HG03045 (cell line): ENCODE measurements at regions not wholly inside any gene's neighbourhood (a gene's known extent, or its start where the extent isn't known, plus 50 kb on each side); places are given as distances from the start of the nearest gene placed in this dataset.
"Not testable (repeated sequence)": the region's sequence is repeated elsewhere in the genome, so short reads cannot be mapped to it uniquely, and the experiment has no call there.

Experiments used
- ATAC-seq: cut with Tn5 transposase; IDR thresholded peaks from one replicate; pipeline ENCODE4 v1.9.1; 2021; ENCODE audit warnings: mild to moderate bottlenecking, moderate library complexity; ENCODE audit not compliant: unreplicated experiment

DNA sequence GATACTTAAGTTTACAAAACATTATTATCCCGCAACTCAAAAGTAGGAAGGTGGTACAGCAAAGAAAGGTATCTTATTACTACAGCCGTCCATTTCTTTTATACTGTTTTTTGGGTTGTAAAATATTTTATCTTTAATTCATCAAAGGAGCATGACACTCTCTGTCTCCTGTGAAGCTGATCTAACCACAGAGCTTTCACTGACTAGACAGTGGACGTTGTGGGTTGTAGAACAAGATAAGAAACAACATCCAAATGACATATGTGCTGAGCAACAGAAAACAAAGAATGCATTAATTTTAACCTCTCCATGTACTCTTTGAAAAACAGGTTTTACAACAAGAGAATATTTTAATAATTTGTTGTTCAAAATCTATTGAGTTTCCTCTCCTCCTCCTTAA is 195.9 kb upstream of the FBXO33 start:
- no peak for ATAC-seq

DNA sequence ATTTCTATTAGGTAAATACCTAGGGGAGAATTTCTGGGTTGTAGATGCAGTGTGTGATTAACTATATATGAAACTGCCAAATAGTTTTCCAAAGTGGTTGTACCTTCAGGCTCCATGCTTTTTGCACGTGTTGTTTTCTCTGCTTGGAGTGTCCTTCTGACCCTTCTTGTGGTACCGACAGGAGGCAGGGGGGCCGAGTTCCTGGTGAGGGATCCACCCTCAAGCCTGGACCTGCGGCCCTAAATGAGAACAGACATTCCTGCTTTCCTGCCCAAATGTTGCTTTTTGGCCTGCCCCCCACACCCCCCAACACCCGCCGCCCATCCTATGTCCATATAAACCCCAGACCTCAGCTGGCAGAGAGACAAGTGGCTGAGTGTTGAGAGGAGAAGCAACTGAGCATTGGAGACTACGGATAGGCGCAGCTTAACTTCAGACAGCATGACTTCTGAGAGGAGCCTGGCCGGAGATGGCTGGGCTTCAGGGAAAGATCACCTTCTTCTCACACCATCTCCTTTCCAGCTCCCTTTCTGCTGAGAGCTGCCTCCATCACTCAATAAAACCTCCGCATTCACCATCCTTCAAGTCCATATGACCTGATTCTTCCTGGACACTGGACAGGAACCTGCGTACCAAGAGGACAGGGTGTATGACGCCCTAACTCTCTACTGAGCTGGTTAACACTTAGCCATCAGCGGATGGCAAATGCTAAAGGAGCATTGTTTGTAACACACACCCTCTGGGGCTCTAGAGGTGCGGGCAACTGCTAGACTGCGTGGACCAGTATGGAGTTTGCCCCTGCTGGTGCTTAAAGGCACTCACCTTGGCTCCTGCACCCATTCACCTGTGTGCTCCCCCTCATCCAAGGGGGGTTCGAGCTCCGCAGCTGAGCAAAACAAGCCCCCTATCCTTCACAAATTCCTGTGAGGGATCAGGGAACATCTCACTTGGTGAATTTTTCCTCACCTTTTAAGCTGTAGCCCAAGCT is 194.7 kb upstream of the FBXO33 start:
- no peak for ATAC-seq

DNA sequence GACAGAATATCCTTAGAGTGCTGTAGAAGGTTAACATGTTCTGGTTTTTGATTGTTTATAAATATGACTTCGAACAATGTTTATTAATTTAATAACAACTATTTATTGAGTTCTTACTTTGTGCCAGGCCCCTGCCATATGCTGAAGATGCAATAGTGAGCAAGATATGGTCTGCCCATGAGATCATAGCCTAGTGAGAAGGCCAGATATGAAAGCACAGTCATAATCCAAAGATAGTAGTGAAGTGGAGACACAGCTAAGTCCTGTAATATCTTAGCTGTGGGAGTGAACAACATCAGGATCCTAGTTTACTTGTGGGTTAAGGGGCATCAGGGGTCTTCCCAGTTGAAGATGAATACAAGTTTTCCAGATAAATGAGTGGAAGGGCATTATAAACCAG is 189.4 kb upstream of the FBXO33 start:
- no peak for ATAC-seq

DNA sequence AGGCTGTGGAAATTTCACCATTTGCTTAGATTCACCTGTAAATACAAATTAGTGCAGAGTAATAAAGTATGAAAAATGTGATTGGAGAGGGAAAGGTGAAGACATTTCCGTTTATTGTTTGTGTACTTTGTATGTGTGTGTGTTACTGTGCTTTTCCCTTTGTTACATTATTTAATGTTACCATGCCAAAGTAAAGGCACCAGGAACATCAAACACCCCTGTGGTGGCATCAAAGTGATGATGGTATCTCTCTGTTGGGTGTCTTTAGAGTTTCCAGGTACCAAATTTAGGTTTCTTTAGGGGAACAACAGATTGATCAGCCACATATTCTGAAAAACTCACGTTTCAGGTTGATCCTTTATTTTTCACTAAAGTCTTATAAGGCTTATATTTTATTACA is 189.0 kb upstream of the FBXO33 start:
- no peak for ATAC-seq

DNA sequence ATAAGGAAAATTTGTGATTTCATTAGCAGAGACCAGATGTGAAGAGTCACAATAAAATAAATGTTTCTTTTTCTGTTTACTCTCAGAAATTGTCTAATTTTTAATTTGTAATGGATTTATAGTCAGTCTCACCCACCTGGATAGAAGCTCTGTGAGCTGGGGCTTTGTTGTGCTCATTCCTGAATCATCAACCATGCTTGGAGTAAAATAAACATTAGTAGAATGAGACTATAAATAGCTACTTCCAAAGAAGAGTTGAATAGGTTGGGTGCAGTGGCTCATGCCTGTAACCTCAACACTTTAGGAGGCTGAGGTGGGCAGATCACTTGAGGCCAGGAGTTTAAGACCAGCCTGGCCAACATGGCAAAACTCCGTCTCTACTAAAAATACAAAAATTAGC is 185.3 kb upstream of the FBXO33 start:
- ATAC-seq, result no peak

DNA sequence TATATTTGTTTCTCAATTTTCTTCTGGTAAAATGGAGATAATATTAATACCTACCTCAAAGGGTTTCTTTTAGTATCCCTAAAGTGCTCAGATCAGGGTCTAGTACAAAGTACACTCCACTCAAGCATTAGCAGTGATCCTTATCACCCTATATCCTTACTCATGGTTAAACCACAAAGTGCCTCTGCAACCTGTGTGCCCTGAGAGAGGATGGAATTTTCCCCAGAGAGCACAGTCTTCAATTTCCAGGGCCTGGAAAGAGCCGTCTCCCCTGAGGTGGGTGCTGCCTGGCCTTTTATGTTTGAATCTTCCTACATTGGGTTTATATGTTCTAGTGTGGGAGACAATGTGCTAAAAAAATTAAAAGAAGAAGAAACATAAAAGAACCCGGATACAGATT is 183.1 kb upstream of the FBXO33 start:
- no peak for ATAC-seq

DNA sequence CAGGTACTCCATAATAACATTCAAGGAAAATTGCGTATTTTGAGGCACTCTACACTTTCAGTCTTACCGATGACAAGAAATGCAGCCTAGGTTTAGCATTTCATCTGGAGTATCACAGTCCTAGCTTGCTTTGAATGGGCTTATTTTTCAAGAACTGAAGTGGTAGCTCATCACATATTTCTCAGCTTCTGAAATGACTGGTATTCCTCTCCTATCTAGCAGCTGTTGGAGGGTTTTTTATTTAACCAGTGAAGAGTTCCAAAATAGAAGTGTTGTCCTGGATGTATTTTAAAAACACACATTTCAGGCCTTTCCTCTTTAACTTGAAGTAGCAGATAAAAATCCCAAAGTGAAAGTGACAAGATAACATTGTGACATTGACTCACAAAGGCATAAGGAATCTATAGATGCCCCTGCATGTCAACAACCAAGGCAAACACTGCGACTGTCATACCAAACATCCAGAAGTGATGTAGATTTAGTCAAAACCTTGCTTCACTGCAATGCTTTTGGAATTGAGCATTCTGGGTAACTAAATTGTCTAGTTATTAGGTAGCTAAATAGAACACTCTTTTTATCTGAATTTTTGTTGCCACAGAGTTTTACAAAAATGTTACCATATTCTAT is 182.2 kb upstream of the FBXO33 start:
- ATAC-seq, result no peak

DNA sequence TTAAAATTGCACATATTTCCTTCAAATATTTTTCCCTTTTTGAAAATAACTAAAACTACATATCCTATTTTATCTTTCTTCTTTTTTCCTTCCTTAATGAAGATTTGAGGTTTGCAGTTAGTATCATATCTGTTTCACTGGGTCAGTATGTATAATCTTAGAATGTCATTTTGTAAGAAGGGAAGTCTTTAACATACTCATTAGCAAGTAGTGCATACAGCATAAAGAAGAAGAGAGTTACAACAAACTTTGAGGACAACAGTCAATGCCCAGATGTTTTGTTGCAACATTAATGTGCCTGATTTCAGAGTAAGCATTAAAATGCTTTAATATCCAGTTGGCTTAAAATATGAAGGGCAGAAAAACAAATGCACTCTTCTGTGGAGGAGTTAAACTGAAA is 176.9 kb upstream of the FBXO33 start:
- ATAC-seq, result no peak

DNA sequence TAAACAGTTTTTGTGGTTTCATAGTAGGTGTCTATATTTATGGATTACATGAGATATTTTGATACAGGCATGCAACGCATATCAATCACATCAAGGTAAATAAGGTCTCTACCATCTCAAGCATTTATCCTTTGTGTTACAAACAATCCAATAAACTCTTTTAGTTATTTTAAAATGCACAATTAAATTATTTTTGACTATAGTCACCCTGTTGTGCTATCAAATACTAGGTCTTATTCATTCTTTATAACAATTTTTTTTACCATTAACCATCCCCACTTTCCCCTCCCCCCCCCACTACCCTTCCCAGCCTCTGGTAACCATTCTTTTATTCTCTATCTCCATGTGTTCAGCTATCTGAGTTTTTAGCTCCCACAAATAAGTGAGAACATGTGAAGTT is 175.7 kb upstream of the FBXO33 start:
- no peak for ATAC-seq

DNA sequence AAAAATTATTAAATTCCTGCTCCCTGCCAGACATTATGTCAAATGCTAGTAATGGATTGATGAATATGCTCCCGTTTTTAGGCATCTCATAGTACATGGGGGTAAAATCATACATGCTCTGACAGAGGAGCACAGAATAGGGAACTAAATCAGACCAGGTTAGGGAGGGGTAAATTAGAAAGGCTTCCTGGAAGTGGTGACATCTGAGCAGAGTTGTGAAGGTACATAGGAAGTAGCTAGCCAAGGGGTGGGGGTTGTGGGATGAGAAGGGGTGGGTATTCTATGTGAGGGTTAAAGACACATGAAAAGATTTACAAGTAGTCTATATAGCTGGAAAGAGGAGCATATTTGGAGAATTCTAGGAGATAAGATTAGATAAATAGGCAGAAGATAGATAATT is 171.7 kb upstream of the FBXO33 start:
- no peak for ATAC-seq

DNA sequence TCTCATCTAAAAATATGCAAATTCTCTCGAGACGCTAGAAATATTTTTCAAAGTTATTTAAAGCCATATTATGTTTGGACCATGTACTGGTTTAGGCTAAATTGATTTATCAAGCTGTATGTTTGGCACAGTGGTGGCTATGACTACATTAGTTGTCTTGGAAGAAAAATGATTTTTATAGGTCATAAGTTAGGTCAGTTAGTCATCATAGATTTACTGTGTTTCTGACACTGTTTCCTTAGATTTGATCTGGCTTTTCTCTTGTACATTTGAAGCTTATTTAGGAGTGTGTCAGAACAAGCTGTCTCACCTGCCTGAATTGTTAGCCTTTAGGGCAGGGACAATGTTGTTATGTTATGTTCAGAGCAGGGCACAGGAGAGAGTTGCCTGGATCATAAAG is 161.1 kb upstream of the FBXO33 start:
- ATAC-seq, result no peak

DNA sequence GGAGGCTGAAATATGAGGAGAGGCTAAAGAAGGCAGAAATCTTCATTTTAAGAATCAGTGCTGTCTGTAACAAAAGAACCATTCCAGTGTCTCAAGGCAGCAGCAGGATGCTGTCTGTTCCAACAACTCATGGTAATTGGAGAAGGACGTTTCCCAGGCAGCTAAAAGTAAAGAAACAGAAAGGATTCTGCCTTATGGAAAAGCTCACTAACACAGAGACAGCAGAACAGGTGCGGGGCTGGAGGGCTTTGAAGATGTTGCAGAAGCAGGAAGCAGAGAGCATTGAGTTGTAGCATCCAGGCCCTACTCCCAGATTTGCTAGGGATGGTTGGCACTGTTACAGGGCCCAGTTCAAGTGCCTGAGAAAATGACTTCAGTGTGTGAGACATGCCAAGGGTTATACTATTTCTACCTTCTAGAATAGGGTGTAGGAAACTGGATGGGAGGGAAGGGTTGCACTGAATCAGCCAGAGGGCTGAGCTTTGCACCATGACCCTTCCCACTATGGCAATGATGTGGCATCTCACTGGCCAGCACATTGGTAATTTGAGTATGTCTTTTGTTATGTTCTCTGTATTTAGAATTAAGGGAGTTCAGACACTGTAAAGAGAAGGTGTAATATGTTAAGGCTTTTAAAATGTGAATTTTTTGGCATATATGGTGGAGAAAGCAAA is 160.0 kb upstream of the FBXO33 start:
- no peak for ATAC-seq

DNA sequence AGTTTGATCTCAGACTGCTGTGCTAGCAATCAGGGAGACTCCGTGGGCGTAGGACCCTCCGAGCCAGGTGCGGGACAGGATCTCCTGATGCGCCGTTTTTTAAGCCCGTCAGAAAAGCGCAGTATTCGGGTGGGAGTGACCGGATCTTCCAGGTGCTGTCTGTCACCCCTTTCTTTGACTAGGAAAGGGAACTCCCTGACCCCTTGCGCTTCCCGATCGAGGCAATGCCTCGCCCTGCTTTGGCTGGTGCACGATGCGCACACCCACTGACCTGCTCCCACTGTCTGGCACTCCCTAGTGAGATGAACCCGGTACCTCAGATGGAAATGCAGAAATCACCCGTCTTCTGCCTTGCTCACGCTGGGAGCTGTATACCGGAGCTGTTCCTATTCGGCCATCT is 157.6 kb upstream of the FBXO33 start:
- not testable (repeated sequence) for ATAC-seq

DNA sequence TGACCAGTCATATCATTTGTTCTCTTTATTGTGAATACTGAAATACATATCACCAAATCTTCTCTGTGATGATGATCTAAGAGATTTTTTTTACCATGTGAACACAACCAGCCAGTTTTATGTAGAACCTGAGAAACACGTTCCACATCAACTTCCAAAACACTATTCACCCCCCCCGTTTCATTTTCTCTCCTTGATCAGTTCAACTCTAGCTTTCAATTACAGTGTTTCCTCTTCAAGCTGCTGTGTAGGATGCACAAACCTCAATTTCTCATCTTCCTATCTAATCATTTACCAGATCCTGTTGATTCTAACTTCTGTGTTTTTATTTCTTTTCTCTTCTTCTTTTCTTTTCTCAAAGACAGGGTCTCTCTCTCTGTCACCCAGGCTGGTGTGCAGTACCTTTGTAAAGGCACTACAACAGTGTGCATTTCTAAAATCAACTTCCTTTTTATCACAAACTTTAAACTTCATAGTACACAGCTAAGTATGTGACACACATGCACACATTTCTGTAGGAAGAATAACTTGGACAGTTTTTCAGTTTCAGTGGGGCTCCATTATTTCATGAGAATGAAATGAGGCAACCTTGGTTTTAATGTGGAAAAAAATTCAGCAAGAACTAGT is 149.9 kb upstream of the FBXO33 start:
- no peak for ATAC-seq

DNA sequence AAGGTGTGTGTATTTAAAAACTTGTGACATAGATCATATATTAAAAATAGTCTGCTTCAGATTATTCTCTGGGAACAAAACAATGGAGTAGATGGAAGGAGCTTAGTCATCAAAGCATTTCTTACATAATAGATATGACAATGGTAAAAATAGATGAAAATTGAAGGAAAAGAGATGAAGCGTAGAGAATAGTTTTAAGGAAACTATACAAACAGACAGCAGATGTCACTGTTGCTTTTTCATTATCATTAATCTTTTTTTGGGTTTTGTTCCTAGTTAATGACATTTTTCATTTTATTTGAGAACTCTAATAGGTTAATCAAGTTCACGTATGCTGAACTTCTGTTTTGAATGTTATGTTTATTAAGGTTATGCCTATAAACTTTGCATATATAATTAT is 149.2 kb upstream of the FBXO33 start:
- no peak for ATAC-seq

DNA sequence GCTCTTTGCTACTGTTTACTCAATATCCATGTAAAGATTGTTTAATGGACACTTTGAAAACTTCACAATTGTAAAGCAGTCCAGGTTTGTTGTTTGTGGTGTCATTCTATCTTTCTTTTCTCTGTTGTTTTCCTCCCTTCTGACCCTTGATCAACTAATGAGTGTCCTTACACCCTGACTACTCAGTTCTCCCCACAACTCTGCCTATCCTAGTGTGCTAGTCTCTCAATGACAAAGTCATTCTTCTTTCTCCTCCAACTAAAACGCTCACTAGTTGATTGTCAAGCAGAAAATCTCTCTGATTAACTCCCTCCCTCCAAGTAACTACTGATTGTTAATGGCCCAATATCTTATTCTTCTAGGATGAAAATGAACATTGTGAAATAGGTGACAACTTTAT is 148.5 kb upstream of the FBXO33 start:
- no peak for ATAC-seq

DNA sequence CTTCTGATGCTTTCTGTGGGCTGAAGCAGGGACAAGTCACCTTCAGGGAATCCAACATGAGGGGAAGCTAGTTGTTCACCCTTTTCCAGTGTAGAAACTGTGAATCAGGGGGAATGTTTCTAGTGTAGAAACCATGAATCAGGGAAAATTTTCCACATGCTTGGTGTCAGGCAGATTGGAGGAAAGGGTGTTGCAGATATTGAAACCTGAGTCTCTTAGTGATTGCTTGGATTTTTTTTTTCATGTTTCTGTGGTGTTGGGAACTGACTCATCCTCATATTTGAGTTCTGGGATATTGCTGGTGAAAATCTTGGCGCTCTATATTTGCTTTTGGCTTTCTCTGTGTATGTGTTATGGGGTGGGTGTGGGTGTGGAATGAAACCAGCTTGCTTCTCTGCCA is 144.5 kb upstream of the FBXO33 start:
- no peak for ATAC-seq

DNA sequence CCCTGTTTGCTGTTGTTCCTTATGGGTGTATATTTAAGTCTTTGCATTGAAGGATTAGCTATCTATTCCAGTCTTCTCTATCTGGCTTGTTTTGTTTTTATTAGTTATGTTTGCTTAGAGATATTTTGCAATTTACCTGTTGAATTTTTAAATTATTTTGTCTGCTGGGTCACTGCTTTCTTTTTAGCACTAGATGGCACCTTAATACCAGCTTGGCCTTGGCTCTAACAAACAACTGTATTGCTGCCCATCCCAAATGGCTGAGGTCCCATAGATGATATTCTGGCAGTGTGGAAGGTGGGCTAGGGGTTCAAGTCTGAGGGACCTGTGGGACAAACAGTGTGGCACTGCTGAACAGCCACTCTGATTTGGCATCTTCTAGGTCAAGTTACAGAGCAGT is 144.0 kb upstream of the FBXO33 start:
- ATAC-seq, result no peak

DNA sequence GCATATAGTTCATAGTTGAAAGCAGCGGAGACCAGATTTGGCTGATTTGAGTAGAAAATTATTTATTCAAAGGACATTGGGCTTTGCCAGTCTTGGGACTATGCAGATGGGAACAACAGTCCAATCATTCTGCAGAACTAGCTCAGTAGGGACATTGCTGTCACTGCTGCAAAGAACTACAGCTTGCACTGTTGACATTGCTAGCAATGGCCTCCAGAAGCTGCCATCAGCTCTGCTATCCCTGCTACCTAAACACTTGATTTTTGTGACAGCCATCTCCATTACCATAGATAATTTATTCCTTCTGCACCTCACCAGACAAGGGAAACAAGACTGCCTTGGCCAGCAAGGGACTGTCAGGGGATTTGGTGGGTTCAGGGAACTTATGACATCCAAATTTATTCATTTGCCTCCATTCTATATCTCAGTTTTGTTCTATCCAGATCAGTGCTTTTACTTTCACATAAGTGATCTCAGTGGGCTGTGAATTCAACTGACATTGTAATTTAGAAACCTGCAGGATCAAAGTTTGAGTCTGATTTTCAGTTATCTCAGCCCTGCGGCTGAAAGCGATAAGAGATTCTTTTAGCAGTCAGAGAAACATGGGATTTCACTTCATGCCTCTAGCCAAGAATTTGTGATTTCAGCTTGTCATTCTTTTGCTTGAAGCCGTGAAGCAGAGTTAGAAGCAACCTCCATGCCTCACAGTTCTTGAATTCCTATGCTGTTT is 136.7 kb upstream of the FBXO33 start:
- ATAC-seq, result no peak

DNA sequence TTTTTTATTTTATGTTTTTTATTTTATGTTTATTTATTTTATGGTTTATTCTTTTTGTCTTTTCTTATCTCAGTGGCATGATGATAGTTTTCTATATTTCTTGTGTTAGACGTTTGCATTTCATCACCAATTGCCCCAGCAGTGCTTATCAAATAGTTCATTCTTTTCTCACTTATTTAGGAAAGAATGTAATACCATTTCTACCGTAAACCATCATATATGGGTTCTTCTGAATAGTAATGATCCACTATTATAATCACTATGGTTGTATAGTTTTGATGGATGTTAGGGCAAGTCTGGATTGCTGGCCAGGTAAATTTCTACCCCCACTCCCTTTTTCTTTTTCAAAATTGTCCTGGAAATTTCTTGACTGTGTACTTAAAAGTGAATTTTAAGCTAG is 134.6 kb upstream of the FBXO33 start:
- no peak for ATAC-seq

DNA sequence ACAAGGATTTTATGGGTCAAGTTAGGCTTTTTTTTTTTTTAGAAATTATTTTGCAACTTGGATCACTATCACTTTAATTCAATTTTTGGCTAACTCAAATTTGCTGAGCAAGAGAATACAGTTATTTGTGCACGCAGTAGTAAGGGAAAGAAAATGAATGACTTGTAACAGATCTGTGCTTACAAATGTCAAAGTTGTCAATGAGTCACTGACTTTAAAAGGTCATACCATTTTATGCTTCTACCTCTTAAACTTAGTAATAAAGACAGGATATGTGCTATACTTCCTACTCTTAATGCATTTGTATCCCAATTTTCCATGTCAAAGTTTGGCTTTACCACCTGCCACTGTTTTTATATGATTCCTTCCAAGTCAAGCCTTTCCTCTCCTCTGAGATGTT is 131.1 kb upstream of the FBXO33 start:
- ATAC-seq, result no peak
